Prostate gland (tissue), 2 donors: ENCODE measurements at regions not wholly inside any gene's neighbourhood (a gene's known extent, or its start where the extent isn't known, plus 50 kb on each side); places are given as distances from the start of the nearest gene placed in this dataset.

ENCODE experiments used
- DNase-seq: peaks from one replicate; pipeline ENCODE4 v3.0.0-alpha.2; 2019; ENCODE audit warnings: low spot score
- H3K27ac ChIP-seq, 2 donors: fragments of 200-600 bp; sonication (generic); 2 replicates each; pipeline ENCODE4 v1.5.1; 2017 to 2019
- H3K27me3 ChIP-seq: fragments of 200-600 bp; sonication (generic); replicated peaks from 2 replicates; pipeline ENCODE4 v1.5.1; 2019; ENCODE audit not compliant: insufficient read depth
- H3K36me3 ChIP-seq, 2 donors: fragments of 200-600 bp; sonication (generic); 1 replicate in 1 of 2; 2 replicates in 1 of 2; pipeline versions ENCODE4 v1.5.1 to v1.8.1; 2017 to 2019
- H3K4me1 ChIP-seq: fragments of 200-600 bp; sonication (generic); replicated peaks from 2 replicates; pipeline ENCODE4 v1.5.1; 2019
- H3K4me3 ChIP-seq, 2 donors: fragments of 200-600 bp; sonication (generic); 2 replicates each; pipeline ENCODE4 v1.5.1; 2017 to 2019
- H3K9me3 ChIP-seq: fragments of 200-600 bp; sonication (generic); 2 replicates; pipeline ENCODE4 v1.5.1; 2017
- POLR2A ChIP-seq: fragments of 450-650 bp; IDR thresholded peaks from one replicate; pipeline ENCODE4 v1.6.1; 2016; ENCODE audit warnings: antibody characterized with exemption, mild to moderate bottlenecking
- POLR2AphosphoS5 ChIP-seq: sonication (generic); formaldehyde crosslinking; IDR thresholded peaks from one replicate; pipeline ENCODE4 v1.6.1; 2017; ENCODE audit warnings: antibody characterized with exemption
- WGBS: methylation state at CpG from one replicate; pipeline ENCODE4 v1.1.5; 2018; 5-methylcytosine and 5-hydroxymethylcytosine counted together
- intact Hi-C: fragments of 100-400 bp; cut with DNase I; formaldehyde crosslinking; loops from one replicate; pipeline ENCODE4 v1.14.2; 2022
- TF ChIP-seq, protein P1 (sequence below), 4 experiments: fragments of 200-600 bp in 2 of 4; fragments of 450-650 bp in 2 of 4; sonication (generic) in 2 of 4; IDR thresholded peaks; 1 replicate in 3 of 4; 2 replicates in 1 of 4; pipeline ENCODE4 v1.5.1; 2016 to 2019; ENCODE audit warnings: antibody characterized with exemption in 4 of 4, mild to moderate bottlenecking in 2 of 4, moderate library complexity in 2 of 4

- intact Hi-C loops = no loop called here
- Histone ChIP-seq H3K36me3 (no peaks in the 10 kb centered on the region), H3K4me1 (no peaks in the 10 kb centered on the region), H3K27ac (no peak overlapping the region), H3K4me3 (no peak overlapping the region), H3K9me3 (no peaks in the 10 kb centered on the region), H3K27me3 (no peaks in the 10 kb centered on the region)
- no peak for DNase-seq
- TF ChIP-seq POLR2A = no peak
- TF ChIP-seq, protein P1, sequence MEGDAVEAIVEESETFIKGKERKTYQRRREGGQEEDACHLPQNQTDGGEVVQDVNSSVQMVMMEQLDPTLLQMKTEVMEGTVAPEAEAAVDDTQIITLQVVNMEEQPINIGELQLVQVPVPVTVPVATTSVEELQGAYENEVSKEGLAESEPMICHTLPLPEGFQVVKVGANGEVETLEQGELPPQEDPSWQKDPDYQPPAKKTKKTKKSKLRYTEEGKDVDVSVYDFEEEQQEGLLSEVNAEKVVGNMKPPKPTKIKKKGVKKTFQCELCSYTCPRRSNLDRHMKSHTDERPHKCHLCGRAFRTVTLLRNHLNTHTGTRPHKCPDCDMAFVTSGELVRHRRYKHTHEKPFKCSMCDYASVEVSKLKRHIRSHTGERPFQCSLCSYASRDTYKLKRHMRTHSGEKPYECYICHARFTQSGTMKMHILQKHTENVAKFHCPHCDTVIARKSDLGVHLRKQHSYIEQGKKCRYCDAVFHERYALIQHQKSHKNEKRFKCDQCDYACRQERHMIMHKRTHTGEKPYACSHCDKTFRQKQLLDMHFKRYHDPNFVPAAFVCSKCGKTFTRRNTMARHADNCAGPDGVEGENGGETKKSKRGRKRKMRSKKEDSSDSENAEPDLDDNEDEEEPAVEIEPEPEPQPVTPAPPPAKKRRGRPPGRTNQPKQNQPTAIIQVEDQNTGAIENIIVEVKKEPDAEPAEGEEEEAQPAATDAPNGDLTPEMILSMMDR (IDR thresholded peaks at IDR 0.05) = no peak
These were observed 994.7 kb downstream of the EPHA3 start for GRCh38 chr3:90102146-90102545.

- WGBS = 18% methylated on average over 5 of the region's 5 CpGs
- intact Hi-C loops = no loop called here
- DNase-seq = no peak
- TF ChIP-seq, protein P1 (IDR thresholded peaks at IDR 0.05) = no peak
- TF ChIP-seq POLR2A (no peak), POLR2AphosphoS5 (no peak)
- Histone ChIP-seq H3K27ac (no peak overlapping the region), H3K4me1 (no peaks in the 10 kb centered on the region), H3K9me3 (no peaks in the 10 kb centered on the region), H3K4me3 (no peak overlapping the region), H3K36me3 (no peaks in the 10 kb centered on the region), H3K27me3 (no peaks in the 10 kb centered on the region)
These were observed 1013.9 kb downstream of the EPHA3 start for GRCh38 chr3:90121326-90121725.

DNA sequence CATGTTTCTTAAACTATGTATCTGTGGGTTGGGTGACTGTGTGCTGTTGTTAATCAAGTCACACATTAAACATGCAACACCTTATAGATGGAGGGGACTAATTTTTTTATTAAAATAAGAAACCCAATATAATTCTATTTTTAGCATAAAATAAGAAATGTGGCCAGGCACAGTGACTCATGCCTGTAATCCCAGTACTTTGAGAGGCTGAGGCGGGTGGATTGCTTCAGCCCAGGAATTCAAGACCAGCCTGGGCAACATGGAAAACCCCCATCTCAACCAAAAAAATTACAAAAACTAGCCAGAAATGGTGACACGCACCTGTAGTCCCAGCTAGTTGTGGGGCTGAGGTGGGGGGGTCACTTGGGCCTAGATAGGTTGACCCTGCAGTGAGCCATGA lies 1021.0 kb downstream of the EPHA3 start:
- H3K27ac ChIP-seq = no peak overlapping the region
- intact Hi-C loops = no loop called here
- H3K9me3 ChIP-seq = no peaks in the 10 kb centered on the region
- WGBS = 90% methylated on average over 2 of the region's 2 CpGs
- TF ChIP-seq POLR2AphosphoS5 = no peak
- no peak for TF ChIP-seq POLR2A
- TF ChIP-seq, protein P1 (IDR thresholded peaks at IDR 0.05) = no peak
- H3K27me3 ChIP-seq = no peaks in the 10 kb centered on the region
- DNase-seq = no peak
- H3K36me3 ChIP-seq = no peaks in the 10 kb centered on the region
- no peak overlapping the region for H3K4me3 ChIP-seq
- H3K4me1 ChIP-seq = no peaks in the 10 kb centered on the region

DNA sequence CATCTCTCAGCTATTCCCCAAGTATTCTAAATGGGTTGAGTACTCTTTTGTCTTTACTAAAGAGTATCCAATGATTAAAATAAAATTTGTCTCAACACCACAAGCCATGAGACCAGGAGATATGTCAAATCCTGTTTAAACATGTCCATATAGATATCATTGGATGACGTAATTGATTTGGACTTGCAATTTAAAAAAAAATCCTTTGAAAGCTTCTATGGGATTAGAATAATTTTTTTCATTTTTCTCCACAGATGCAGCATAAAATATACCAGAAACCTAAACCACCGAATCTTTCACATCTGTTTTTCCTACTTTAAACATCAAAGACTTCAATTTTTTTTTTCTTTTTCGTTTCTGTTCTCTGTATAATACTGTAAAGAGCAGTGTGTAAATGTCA lies 1022.3 kb downstream of the EPHA3 start:
- WGBS = 62% methylated on average over 3 of the region's 3 CpGs
- no peaks in the 10 kb centered on the region for H3K36me3 ChIP-seq
- TF ChIP-seq, protein P1 (IDR thresholded peaks at IDR 0.05) = no peak
- TF ChIP-seq POLR2A (no peak), POLR2AphosphoS5 (no peak)
- no peaks in the 10 kb centered on the region for H3K9me3 ChIP-seq
- intact Hi-C loops = no loop called here
- no peaks in the 10 kb centered on the region for H3K4me1 ChIP-seq
- no peak overlapping the region for H3K4me3 ChIP-seq
- H3K27me3 ChIP-seq = no peaks in the 10 kb centered on the region
- no peak for DNase-seq
- no peak overlapping the region for H3K27ac ChIP-seq

DNA sequence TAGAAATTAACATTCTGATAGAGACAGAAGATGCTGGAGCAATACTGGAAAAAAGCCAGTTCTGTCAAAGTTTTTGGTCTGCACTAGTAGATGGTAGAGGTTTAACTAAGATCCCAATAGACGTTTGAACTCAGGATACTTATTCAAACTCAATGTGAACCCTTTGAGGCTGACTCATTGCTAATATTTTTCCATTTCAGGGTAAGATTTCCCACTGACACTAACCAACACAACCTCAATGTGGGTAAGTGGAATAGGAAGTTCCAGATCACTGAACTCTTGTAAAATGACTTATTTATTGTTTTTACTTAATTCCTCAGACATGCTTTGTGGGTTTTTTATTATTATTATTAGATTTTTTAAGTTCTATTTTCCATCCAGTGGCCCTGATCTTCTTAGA lies 1024.8 kb downstream of the EPHA3 start:
- no peaks in the 10 kb centered on the region for H3K9me3 ChIP-seq
- H3K36me3 ChIP-seq = no peaks in the 10 kb centered on the region
- intact Hi-C loops = no loop called here
- no peak for DNase-seq
- H3K27ac ChIP-seq = no peak overlapping the region
- TF ChIP-seq, protein P1 (IDR thresholded peaks at IDR 0.05) = no peak
- TF ChIP-seq POLR2AphosphoS5 (no peak), POLR2A (no peak)
- no peaks in the 10 kb centered on the region for H3K4me1 ChIP-seq
- WGBS = 50% methylated on average over 1 of the region's 1 CpG
- H3K4me3 ChIP-seq = no peak overlapping the region
- H3K27me3 ChIP-seq = no peaks in the 10 kb centered on the region
